WTC11 (cell line): ENCODE measurements at regions not wholly inside any gene's neighbourhood (a gene's known extent, or its start where the extent isn't known, plus 50 kb on each side); places are given as distances from the start of the nearest gene placed in this dataset.

Experiments used
- AFF4 ChIP-seq: sonication (generic); formaldehyde crosslinking; IDR thresholded peaks from 2 replicates; pipeline ENCODE4 v1.8.1; 2023; ENCODE audit warnings: mild to moderate bottlenecking, missing genetic modification reagents, borderline replicate concordance
- CTCF ChIP-seq: fragments of 200-600 bp; IDR thresholded peaks from 2 replicates; pipeline ENCODE4 v1.8.0; 2022; ENCODE audit warnings: antibody characterized with exemption
- E2F1 ChIP-seq: sonication (generic); formaldehyde crosslinking; IDR thresholded peaks from 2 replicates; pipeline ENCODE4 v1.8.0; 2022; ENCODE audit warnings: mild to moderate bottlenecking, missing genetic modification reagents
- GABPB1 ChIP-seq: sonication (generic); formaldehyde crosslinking; IDR thresholded peaks from 2 replicates; pipeline ENCODE4 v1.8.1; 2023; ENCODE audit warnings: mild to moderate bottlenecking, missing genetic modification reagents
- KAT7 ChIP-seq: sonication (generic); formaldehyde crosslinking; IDR thresholded peaks from 2 replicates; pipeline ENCODE4 v1.8.1; 2023; ENCODE audit warnings: missing genetic modification reagents, mild to moderate bottlenecking, borderline replicate concordance
- PREB ChIP-seq: sonication (generic); formaldehyde crosslinking; IDR thresholded peaks from 2 replicates; pipeline ENCODE4 v1.8.1; 2022; ENCODE audit warnings: mild to moderate bottlenecking, missing genetic modification reagents, moderate library complexity, borderline replicate concordance
- USF2 ChIP-seq: sonication (generic); formaldehyde crosslinking; IDR thresholded peaks from 2 replicates; pipeline ENCODE4 v1.8.1; 2023; ENCODE audit warnings: mild to moderate bottlenecking, missing genetic modification reagents, moderate library complexity

GRCh38 chr4:20383969-20384368 is 132.3 kb downstream of the SLIT2 start:
- TF ChIP-seq AFF4 (CRISPR knock-in tag) (no peak), CTCF (no peak), USF2 (CRISPR knock-in tag) (no peak), E2F1 (CRISPR knock-in tag) (no peak), GABPB1 (CRISPR knock-in tag) (no peak), KAT7 (CRISPR knock-in tag) (no peak), PREB (CRISPR knock-in tag) (no peak)
